WERI-Rb-1 (cell line): ENCODE measurements at regions not wholly inside any gene's neighbourhood (a gene's known extent, or its start where the extent isn't known, plus 50 kb on each side); places are given as distances from the start of the nearest gene placed in this dataset.

Experiments
- DNase-seq: peaks from one replicate; pipeline ENCODE4 v3.0.0-alpha.2; 2020
- H3K27ac ChIP-seq: fragments of 250-450 bp; sonication (Bioruptor Pico); 2 replicates; pipeline ENCODE4 v1.5.1; 2020; ENCODE audit warnings: mild to moderate bottlenecking, moderate library complexity
- H3K27me3 ChIP-seq: fragments of 250-450 bp; sonication (Bioruptor Pico); 2 replicates; pipeline ENCODE4 v1.5.1; 2021; ENCODE audit warnings: mild to moderate bottlenecking, low read depth, moderate library complexity; ENCODE audit not compliant: insufficient read depth, severe bottlenecking
- H3K36me3 ChIP-seq: fragments of 250-450 bp; sonication (Bioruptor Pico); 2 replicates; pipeline ENCODE4 v1.5.1; 2020; ENCODE audit warnings: mild to moderate bottlenecking, moderate library complexity
- H3K4me3 ChIP-seq: 2 replicates; pipeline ENCODE4 v1.5.1; 2011; ENCODE audit warnings: low read depth, mild to moderate bottlenecking, control low read depth, low read length
- H3K9me3 ChIP-seq: fragments of 250-450 bp; sonication (Bioruptor Pico); 2 replicates; pipeline ENCODE4 v1.5.1; 2021; ENCODE audit warnings: mild to moderate bottlenecking, moderate library complexity; ENCODE audit not compliant: severe bottlenecking
- TF ChIP-seq, protein P1 (sequence below): IDR thresholded peaks from 2 replicates; pipeline ENCODE4 v1.5.1; 2011; ENCODE audit warnings: low read depth, mild to moderate bottlenecking, control low read depth, inconsistent platforms, low read length

DNA sequence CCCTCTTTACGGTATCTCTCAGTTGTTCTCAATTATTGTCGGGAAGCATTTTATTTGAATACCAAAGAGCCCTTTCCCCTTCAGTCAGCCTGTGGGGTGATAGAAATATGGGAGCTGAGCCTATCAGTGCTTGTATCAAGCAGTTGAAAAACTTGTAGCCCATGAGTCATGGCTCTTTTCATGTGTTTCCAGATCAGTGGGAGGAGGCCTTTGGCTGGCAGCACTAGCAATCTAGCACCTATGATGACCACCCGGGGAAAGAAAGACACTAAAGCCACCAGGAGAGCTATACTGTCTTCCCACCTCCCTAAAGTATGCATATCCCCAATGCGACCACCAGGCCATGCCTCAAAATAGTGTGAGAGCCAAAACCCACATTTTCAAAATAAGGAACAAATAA is 696.9 kb upstream of the C9orf72 start:
- H3K9me3 ChIP-seq, result no peaks in the 10 kb centered on the region
- H3K4me3 ChIP-seq, result no peak overlapping the region
- no peaks in the 10 kb centered on the region for H3K36me3 ChIP-seq
- no peak overlapping the region for H3K27ac ChIP-seq
- no peaks in the 10 kb centered on the region for H3K27me3 ChIP-seq
- TF ChIP-seq, protein P1, sequence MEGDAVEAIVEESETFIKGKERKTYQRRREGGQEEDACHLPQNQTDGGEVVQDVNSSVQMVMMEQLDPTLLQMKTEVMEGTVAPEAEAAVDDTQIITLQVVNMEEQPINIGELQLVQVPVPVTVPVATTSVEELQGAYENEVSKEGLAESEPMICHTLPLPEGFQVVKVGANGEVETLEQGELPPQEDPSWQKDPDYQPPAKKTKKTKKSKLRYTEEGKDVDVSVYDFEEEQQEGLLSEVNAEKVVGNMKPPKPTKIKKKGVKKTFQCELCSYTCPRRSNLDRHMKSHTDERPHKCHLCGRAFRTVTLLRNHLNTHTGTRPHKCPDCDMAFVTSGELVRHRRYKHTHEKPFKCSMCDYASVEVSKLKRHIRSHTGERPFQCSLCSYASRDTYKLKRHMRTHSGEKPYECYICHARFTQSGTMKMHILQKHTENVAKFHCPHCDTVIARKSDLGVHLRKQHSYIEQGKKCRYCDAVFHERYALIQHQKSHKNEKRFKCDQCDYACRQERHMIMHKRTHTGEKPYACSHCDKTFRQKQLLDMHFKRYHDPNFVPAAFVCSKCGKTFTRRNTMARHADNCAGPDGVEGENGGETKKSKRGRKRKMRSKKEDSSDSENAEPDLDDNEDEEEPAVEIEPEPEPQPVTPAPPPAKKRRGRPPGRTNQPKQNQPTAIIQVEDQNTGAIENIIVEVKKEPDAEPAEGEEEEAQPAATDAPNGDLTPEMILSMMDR, result no peak
- DNase-seq, result no peak

DNA sequence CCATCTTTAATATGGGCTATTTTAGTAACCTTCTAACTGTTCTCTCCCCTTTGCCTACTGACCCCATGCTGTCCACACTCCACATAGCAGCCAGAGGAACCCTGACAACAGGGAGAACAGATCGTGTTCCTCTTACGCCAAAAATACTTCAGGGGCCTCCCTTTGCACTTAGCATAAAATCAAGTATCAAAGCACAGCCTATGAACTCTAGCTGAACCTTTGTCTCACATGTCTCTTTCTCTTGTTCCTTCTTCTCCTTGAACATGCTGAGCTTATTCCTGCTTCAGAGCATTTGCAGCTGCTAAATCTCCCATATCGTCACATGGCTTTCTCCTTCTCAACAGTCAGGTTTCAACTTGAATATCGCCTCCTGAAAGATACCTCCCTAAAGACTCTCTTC is 698.8 kb upstream of the C9orf72 start:
- no peaks in the 10 kb centered on the region for H3K36me3 ChIP-seq
- H3K9me3 ChIP-seq, result no peaks in the 10 kb centered on the region
- no peak overlapping the region for H3K4me3 ChIP-seq
- TF ChIP-seq, protein P1, result no peak
- H3K27ac ChIP-seq, result no peak overlapping the region
- no peaks in the 10 kb centered on the region for H3K27me3 ChIP-seq
- DNase-seq, result no peak

DNA sequence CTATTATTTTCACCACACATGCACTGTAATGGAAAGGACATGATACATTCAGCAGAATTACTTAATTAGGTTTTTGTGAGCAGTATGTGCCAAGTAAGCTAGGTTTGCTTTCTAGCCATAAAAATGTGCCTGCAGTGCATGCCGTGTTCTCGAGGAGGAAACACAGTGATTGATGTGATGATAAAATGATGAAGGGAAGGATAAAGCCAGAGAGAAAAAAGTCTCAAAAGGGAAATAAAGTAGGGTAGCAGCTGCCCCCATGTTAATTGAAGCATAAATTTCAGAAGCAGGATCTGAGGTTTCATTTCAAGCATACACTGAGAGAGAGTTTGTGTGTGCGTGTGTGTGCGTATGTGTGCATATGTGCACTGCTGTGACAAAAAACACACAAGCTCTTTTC is 714.2 kb upstream of the C9orf72 start:
- H3K27ac ChIP-seq, result no peak overlapping the region
- H3K9me3 ChIP-seq, result no peaks in the 10 kb centered on the region
- no peak for DNase-seq
- no peaks in the 10 kb centered on the region for H3K36me3 ChIP-seq
- no peak overlapping the region for H3K4me3 ChIP-seq
- TF ChIP-seq, protein P1, result no peak
- no peaks in the 10 kb centered on the region for H3K27me3 ChIP-seq

DNA sequence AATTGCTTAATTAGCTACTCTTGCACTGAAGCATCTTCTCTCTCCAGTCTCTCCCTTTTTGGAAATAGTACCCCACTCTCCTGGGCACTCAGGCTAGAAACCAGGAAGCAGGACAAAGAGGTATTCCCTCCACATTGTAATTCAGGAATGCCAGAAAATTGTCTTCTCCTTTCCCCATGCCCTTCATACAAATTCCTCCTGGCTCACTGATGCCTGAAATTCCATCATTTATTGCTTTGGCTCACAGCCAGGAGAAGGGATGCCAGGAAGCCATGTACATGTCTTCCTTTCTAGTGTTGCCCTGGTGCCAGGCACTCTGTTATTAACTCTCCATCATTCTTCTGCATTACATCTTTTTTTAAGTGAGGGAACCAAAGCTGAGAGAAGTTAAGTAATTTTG is 716.5 kb upstream of the C9orf72 start:
- no peaks in the 10 kb centered on the region for H3K36me3 ChIP-seq
- H3K9me3 ChIP-seq, result no peaks in the 10 kb centered on the region
- no peak for DNase-seq
- TF ChIP-seq, protein P1, result no peak
- H3K27me3 ChIP-seq, result no peaks in the 10 kb centered on the region
- no peak overlapping the region for H3K4me3 ChIP-seq
- H3K27ac ChIP-seq, result no peak overlapping the region

DNA sequence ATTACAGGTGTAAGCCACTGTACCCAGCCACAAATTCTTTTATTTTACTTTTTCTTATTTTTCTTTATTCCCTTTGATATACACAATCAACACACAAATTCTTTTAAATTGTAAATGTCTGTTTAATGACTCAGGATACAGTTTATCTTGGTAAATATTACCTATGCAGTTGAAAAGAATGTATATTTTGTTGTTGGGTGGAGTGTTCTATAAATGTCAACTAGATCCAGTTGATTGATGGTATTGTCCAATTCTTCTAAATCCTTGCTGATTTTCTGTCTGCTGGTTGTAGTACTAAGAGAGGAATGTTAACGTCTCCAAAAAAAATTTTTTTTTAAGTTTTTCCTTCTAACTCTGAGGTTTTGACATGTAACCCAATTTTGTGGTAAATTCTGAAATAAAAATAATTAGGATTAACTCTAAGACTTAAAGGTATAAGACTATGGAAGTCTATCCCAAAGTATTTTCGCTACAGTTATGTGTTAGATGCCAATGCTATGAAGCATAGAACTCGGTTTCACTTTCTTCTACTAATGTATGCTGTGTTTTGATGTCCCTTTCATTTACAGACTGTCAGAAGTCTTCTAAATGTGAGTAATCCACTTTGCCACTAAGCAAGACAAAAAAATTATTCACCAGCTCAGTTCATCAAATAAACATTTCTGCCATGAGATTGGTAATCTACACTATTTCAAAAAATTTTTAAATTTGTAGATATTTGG is 720.2 kb upstream of the C9orf72 start:
- DNase-seq, result no peak
- Histone ChIP-seq H3K27ac (no peak overlapping the region), H3K27me3 (no peaks in the 10 kb centered on the region), H3K36me3 (no peaks in the 10 kb centered on the region), H3K9me3 (no peaks in the 10 kb centered on the region), H3K4me3 (no peak overlapping the region)
- TF ChIP-seq, protein P1, result no peak

DNA sequence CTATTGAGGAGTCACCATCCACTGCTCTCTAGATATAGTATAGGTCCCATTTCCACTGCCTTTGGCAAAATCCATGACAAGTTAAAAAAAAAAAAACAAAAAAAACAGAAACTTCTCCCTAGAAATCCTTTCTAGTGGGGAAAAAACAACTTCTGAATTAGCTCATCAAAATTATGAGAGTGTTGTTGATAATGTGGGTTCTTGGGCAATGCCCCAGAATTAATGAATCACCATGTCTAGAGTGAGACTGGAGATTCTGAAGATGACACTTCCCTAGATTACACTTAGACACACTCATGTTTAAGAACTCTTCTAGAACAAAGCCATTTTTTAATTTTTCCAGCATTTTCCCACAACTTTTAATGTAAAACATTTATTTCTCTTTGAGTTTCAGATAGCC is 728.0 kb upstream of the C9orf72 start:
- TF ChIP-seq, protein P1, result no peak
- H3K27ac ChIP-seq, result no peak overlapping the region
- no peak for DNase-seq

More for the DNA sequence above, 728.0 kb upstream of the C9orf72 start:
- H3K9me3 ChIP-seq, result no peaks in the 10 kb centered on the region
- H3K27me3 ChIP-seq, result no peaks in the 10 kb centered on the region
- H3K4me3 ChIP-seq, result no peak overlapping the region
- H3K36me3 ChIP-seq, result no peaks in the 10 kb centered on the region
